WI38 (cell line): ENCODE measurements at regions not wholly inside any gene's neighbourhood (a gene's known extent, or its start where the extent isn't known, plus 50 kb on each side); places are given as distances from the start of the nearest gene placed in this dataset.

ENCODE experiments used
- H3K4me3 ChIP-seq: 2 replicates; pipeline ENCODE4 v1.5.1; 2011; ENCODE audit warnings: low read depth, mild to moderate bottlenecking, control low read depth, low read length
- TF ChIP-seq, protein P1 (sequence below): IDR thresholded peaks from 2 replicates; pipeline ENCODE4 v1.5.1; 2012; ENCODE audit warnings: low read depth, mild to moderate bottlenecking, control low read depth, low read length

DNA sequence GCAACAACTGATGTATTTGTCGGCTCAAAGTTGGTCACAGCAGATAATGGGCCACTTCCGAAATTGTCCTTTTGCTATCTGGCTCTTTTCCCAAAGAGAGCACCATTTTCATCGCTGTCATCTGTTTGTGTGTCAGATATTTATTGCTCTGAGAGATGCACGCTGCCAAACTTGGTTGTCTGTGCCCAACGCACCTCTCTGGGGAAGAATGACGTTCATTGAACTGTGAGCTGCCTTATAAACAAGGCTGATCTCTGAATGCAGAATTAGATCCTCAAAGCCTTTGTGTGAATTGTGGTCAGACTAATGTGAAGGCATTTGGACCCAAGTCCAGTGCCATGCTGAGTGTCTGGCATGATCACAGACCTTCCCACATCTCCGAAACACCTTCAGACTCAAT lies 174.7 kb upstream of the LYZL1 start:
- TF ChIP-seq, protein P1, sequence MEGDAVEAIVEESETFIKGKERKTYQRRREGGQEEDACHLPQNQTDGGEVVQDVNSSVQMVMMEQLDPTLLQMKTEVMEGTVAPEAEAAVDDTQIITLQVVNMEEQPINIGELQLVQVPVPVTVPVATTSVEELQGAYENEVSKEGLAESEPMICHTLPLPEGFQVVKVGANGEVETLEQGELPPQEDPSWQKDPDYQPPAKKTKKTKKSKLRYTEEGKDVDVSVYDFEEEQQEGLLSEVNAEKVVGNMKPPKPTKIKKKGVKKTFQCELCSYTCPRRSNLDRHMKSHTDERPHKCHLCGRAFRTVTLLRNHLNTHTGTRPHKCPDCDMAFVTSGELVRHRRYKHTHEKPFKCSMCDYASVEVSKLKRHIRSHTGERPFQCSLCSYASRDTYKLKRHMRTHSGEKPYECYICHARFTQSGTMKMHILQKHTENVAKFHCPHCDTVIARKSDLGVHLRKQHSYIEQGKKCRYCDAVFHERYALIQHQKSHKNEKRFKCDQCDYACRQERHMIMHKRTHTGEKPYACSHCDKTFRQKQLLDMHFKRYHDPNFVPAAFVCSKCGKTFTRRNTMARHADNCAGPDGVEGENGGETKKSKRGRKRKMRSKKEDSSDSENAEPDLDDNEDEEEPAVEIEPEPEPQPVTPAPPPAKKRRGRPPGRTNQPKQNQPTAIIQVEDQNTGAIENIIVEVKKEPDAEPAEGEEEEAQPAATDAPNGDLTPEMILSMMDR: no peak
- H3K4me3 ChIP-seq: no peak overlapping the region

DNA sequence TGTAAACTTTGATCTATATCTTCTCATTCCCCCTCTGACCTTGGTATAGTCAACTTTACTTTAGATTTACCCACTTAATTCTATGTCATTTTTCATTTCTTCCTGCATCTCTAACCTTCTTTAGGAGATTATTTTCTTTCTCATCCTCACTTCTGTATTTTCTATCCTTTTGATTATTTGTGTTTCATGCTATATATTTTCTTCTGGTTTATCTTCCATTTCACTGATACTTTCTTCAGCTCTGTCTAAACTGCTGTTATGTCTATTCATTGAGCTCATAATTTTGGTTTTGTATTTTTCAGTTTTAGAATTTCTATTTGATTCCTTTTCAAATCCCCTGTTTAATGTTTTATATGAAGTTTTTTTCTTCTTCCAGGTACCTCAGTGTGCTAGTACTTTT lies 171.1 kb upstream of the LYZL1 start:
- TF ChIP-seq, protein P1: no peak
- no peak overlapping the region for H3K4me3 ChIP-seq

DNA sequence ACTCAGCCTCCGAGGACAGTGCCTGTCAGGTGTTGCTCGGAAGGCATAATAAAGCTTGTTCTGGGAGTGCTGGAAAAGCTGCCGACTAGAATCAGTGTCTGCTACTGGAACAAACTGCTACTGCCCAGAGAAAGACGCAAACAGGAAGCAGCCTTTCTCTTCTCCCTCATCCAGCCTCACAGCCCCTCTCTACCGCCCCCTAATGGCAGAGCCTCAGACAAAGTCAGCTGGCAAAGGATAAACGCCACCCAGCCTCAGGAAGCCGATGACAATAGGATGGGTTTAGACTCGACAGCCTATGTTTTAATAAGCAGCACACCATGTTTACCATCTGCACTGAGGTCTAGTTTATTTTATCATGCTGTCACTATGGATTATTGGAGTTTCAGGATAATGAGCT lies 169.5 kb upstream of the LYZL1 start:
- TF ChIP-seq, protein P1: peak; percentile 57; the same call in 1 of the 2 replicates
- H3K4me3 ChIP-seq: no peak overlapping the region

DNA sequence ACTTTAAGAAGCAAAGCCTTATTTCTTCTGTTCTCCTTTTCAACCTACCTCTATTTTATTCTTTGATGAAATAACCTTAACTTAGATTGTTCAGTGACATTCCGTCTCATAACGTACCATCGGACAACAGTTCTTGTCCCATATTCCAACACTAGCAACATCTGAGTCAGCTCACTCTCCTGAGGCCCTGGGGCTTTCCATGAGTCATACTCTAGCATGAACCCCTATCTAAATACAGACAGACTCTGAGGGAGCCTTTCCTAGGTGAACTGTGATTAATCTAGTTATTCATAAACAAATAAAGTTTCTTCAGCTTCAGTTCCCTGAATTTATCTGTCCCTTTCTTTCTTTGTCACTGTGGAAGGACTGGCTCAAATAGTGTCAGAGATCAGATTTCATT lies 168.7 kb upstream of the LYZL1 start:
- TF ChIP-seq, protein P1: no peak
- no peak overlapping the region for H3K4me3 ChIP-seq

DNA sequence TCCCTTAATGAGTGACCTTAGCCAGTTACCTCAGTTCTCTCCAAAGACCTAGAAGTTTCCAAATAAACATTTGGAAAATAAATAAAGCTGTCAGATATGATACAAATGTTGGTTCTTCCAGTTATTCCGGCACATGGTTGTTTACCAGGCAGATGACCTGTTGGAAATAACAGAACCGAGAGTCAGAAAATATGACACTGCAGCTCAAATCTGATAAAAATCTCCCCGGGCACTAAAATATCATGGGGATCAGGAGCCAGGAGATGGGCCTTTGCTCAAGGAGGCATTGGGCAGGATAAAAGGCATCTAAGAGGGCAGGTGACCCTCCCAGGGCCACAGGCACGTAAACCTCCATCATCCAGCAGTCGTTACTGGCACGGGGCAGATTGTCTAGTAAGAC lies 164.0 kb upstream of the LYZL1 start:
- TF ChIP-seq, protein P1: no peak

DNA sequence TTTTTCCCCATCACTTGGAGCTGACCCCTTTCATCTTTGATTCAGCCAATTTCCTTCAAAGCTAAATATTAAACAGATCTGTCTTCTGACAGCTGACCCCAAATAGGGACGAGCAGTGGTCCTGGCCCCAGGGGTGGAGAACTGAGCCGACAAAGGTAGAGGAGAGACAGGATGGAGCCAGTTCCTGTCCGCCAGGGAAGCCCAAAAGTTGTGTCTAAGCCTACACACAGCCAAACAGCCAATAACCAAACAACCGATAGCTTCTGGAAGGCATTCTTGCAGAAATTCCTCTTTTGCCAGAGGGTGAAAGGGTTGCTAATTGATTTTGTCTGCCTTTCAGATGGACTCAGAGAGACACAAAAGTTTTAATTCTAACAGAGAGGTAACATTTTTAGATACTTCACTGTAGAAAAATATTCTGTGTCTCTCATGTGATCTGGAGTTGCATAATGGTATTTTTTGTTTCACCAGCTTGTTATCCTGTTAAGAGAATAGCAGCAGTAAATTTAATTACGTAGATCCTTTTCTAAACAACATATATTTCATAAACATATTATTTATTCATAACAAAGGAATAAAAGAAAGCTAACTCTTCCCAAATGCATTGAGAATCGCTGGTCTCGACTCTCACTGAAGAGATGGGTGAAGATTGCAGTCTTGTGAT lies 161.7 kb upstream of the LYZL1 start:
- TF ChIP-seq, protein P1: no peak
- H3K4me3 ChIP-seq: no peak overlapping the region

More for the DNA sequence above, 164.0 kb upstream of the LYZL1 start:
- no peak overlapping the region for H3K4me3 ChIP-seq

DNA sequence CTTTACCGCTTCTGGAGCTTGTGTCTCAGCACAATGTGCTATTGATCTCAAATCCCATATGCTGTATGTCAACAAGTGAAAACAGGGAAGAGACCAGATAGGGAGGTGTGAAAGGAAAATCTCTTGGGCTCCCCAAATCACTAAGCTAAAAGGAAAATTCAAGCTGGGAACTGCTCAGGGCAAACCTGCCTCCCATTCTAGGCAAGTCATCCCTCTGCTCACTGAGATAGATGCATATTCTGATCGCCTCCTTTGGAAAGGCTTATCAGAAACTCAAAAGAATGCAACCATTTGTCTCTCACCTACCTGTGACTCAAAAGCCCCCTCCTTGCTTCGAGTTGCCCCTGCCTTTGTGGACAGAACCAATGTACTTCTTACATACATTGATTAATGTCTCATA lies 161.1 kb upstream of the LYZL1 start:
- TF ChIP-seq, protein P1: no peak
- no peak overlapping the region for H3K4me3 ChIP-seq
